Neuronal stem cell (in vitro differentiated cells): ENCODE measurements at regions not wholly inside any gene's neighbourhood (a gene's known extent, or its start where the extent isn't known, plus 50 kb on each side); places are given as distances from the start of the nearest gene placed in this dataset.

ENCODE experiments used
- DNase-seq: peaks from one replicate; pipeline ENCODE4 v3.0.0-alpha.2; 2013; ENCODE audit warnings: low spot score
- H2AFZ ChIP-seq: one replicate; pipeline ENCODE4 v1.6.1; 2013; ENCODE audit warnings: mild to moderate bottlenecking, low read length, inconsistent platforms
- H2AK5ac ChIP-seq: 2 replicates; pipeline ENCODE4 v1.6.1; 2013; ENCODE audit warnings: low read depth, mild to moderate bottlenecking, inconsistent platforms, low read length, moderate library complexity, mixed read lengths
- H2BK120ac ChIP-seq: 2 replicates; pipeline ENCODE4 v1.6.1; 2013; ENCODE audit warnings: low read depth, mild to moderate bottlenecking, inconsistent platforms, low read length, moderate library complexity, mixed read lengths
- H2BK12ac ChIP-seq: one replicate; pipeline ENCODE4 v1.6.1; 2013; ENCODE audit warnings: low read length, inconsistent platforms
- H2BK15ac ChIP-seq: 2 replicates; pipeline ENCODE4 v1.6.1; 2013; ENCODE audit warnings: mild to moderate bottlenecking, low read length, inconsistent platforms, mixed read lengths
- H2BK5ac ChIP-seq: one replicate; pipeline ENCODE4 v1.6.1; 2013; ENCODE audit warnings: inconsistent platforms, mild to moderate bottlenecking, low read length, moderate library complexity
- H3K14ac ChIP-seq: one replicate; pipeline ENCODE4 v1.6.1; 2013; ENCODE audit warnings: low read length, inconsistent platforms
- H3K18ac ChIP-seq: 2 replicates; pipeline ENCODE4 v1.6.1; 2013; ENCODE audit warnings: low read length, inconsistent platforms
- H3K23ac ChIP-seq: 2 replicates; pipeline ENCODE4 v1.6.1; 2013; ENCODE audit warnings: low read depth, mild to moderate bottlenecking, mixed read lengths, low read length, inconsistent platforms; ENCODE audit not compliant: poor library complexity
- H3K27ac ChIP-seq: replicated peaks from 3 replicates; pipeline ENCODE4 v1.5.1; 2013; ENCODE audit warnings: low read length, inconsistent platforms
- H3K27me3 ChIP-seq, 3 experiments: 2 replicates each; pipeline ENCODE4 v1.6.1; 2013; ENCODE audit warnings: low read length in 3 of 3, mild to moderate bottlenecking in 2 of 3, inconsistent platforms in 1 of 3, low read depth in 1 of 3, mixed read lengths in 1 of 3, moderate library complexity in 1 of 3; ENCODE audit not compliant: control insufficient read depth in 3 of 3, insufficient read depth in 3 of 3
- H3K36me3 ChIP-seq, 2 donors: replicated peaks in 1 of 2; 2 replicates each; pipeline ENCODE4 v1.6.1; 2013; ENCODE audit warnings: low read length in 2 of 2; ENCODE audit not compliant: control insufficient read depth in 2 of 2, insufficient read depth in 2 of 2
- H3K4ac ChIP-seq: 2 replicates; pipeline ENCODE4 v1.6.1; 2013; ENCODE audit warnings: inconsistent platforms, mild to moderate bottlenecking, low read length, moderate library complexity
- H3K4me1 ChIP-seq, 2 donors: 1 replicate in 1 of 2; 2 replicates in 1 of 2; pipeline ENCODE4 v1.6.1; 2013; ENCODE audit warnings: low read length in 2 of 2, low read depth in 1 of 2; ENCODE audit not compliant: control insufficient read depth in 2 of 2, insufficient read depth in 1 of 2
- H3K4me2 ChIP-seq: one replicate; pipeline ENCODE4 v1.6.1; 2013; ENCODE audit warnings: mild to moderate bottlenecking, low read length, inconsistent platforms; ENCODE audit not compliant: insufficient read depth, poor library complexity, severe bottlenecking
- H3K4me3 ChIP-seq, 2 donors: 2 replicates each; pipeline ENCODE4 v1.5.1; 2013; ENCODE audit warnings: low read length in 2 of 2, mild to moderate bottlenecking in 2 of 2, inconsistent platforms in 1 of 2, moderate library complexity in 1 of 2
- H3K79me1 ChIP-seq: one replicate; pipeline ENCODE4 v1.6.1; 2013; ENCODE audit warnings: low read depth, mild to moderate bottlenecking, inconsistent platforms, low read length, moderate library complexity
- H3K9ac ChIP-seq: one replicate; pipeline ENCODE4 v1.6.1; 2013; ENCODE audit warnings: mild to moderate bottlenecking, low read depth, low read length, inconsistent platforms; ENCODE audit not compliant: poor library complexity
- H3K9me3 ChIP-seq, 2 donors: replicated peaks in 1 of 2; 2 replicates each; pipeline versions ENCODE3 to v1.6.1; 2013; ENCODE audit warnings: low read length in 2 of 2, mild to moderate bottlenecking in 2 of 2, inconsistent platforms in 1 of 2, low read depth in 1 of 2, mixed read lengths in 1 of 2, moderate library complexity in 1 of 2; ENCODE audit not compliant: control insufficient read depth in 2 of 2, insufficient read depth in 1 of 2
- H4K8ac ChIP-seq: one replicate; pipeline ENCODE4 v1.6.1; 2013; ENCODE audit warnings: low read depth, mild to moderate bottlenecking, inconsistent platforms, low read length, moderate library complexity
- H4K91ac ChIP-seq: one replicate; pipeline ENCODE4 v1.6.1; 2013; ENCODE audit warnings: low read length, low read depth, mild to moderate bottlenecking, inconsistent platforms; ENCODE audit not compliant: poor library complexity
- WGBS, 2 donors: extraction: QIAGEN DNeasy Blood & Tissue Kit; methylation state at CpG; one replicate each; pipeline ENCODE4 v1.1.7; 2013; ENCODE audit warnings: missing lambda C conversion rate in 2 of 2, mixed read lengths in 1 of 2; ENCODE audit not compliant: insufficient read length in 2 of 2, insufficient replicate concordance in 1 of 2; ENCODE audit errors: extremely low coverage in 2 of 2; 5-methylcytosine and 5-hydroxymethylcytosine counted together

DNA sequence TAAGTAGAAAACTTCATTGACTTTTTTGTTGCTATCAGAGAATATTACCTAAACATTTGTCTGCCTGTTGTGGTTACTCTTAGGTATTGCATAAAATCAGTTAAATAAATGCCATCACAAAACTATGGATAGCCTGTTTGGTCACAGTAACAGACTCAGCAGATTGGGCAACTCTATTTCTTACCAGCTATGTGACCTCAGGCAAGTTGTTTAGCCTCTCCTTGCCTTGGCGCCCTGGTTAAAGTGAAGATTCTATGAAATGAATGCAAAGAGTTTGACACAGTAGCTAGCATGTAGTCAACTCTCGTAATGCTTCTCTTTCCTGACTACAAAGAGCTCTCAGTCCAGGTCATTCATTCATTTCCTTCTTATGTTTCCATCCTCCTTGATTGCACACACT lies 82.5 kb upstream of the ID4 start:
- Histone ChIP-seq H3K36me3 (no peaks in the 10 kb centered on the region), H3K4me1 (peaks cover 2% of the 10 kb centered on the region in 2 donors), H2BK5ac (no peak overlapping the region), H3K18ac (no peak overlapping the region), H3K9me3 (no peaks in the 10 kb centered on the region), H2BK15ac (no peak overlapping the region), H2BK120ac (no peak overlapping the region), H3K9ac (no peak overlapping the region), H3K4ac (no peak overlapping the region), H3K79me1 (no peaks in the 10 kb centered on the region), H3K4me3 (no peak overlapping the region), H4K8ac (no peak overlapping the region), H2BK12ac (no peak overlapping the region), H3K14ac (no peak overlapping the region), H4K91ac (no peak overlapping the region), H2AK5ac (no peak overlapping the region), H3K23ac (no peak overlapping the region), H2AFZ (no peak overlapping the region), H3K27me3 (peaks cover 0 to 3% (median 0%) of the 10 kb centered on the region in 3 experiments), H3K4me2 (no peak overlapping the region), H3K27ac (no peak overlapping the region)
- no peak for DNase-seq
- no CpG with 5 or more reads among the region's 2 CpGs for WGBS, 2 donors

GRCh38 chr6:19755181-19755580 lies 82.0 kb upstream of the ID4 start:
- Histone ChIP-seq H3K4me2 (no peak overlapping the region), H2BK5ac (no peak overlapping the region), H3K18ac (no peak overlapping the region), H3K14ac (no peak overlapping the region), H4K8ac (no peak overlapping the region), H3K23ac (no peak overlapping the region), H3K9me3 (no peaks in the 10 kb centered on the region), H3K27me3 (peaks cover 0 to 3% (median 0%) of the 10 kb centered on the region in 3 experiments), H3K4me1 (peaks cover 2% of the 10 kb centered on the region in 2 donors), H4K91ac (no peak overlapping the region), H2AK5ac (no peak overlapping the region), H3K4ac (no peak overlapping the region), H3K9ac (no peak overlapping the region), H3K4me3 (no peak overlapping the region), H2BK120ac (no peak overlapping the region), H2BK15ac (no peak overlapping the region), H2AFZ (no peak overlapping the region), H3K27ac (no peak overlapping the region), H2BK12ac (no peak overlapping the region), H3K79me1 (no peaks in the 10 kb centered on the region), H3K36me3 (no peaks in the 10 kb centered on the region)
- WGBS, 2 donors: no CpG with 5 or more reads among the region's 1 CpG
- no peak for DNase-seq

DNA sequence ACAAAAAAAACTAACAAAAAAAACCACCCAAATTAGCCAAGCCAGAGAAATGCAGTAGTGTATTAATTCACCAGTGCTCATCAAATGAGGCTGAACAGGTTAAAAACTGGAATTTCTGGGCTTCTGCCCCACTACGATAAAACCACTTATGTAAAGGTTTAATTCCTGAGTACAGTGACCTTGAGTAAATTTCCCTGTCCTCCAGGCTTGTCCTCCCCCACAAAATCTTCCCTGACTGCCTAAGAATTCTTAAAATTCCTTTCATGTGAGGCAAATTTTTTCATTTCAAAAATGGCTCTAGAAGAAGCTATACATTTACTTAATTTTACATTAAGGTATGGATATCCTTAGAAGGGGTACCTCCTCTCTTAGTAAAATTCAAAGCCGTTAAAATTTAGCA lies 80.1 kb upstream of the ID4 start:
- Histone ChIP-seq H3K36me3 (no peaks in the 10 kb centered on the region), H3K27ac (no peak overlapping the region), H3K4me3 (no peak overlapping the region), H3K9me3 (no peaks in the 10 kb centered on the region), H3K9ac (no peak overlapping the region), H2BK15ac (no peak overlapping the region), H2AK5ac (no peak overlapping the region), H3K18ac (no peak overlapping the region), H3K4ac (no peak overlapping the region), H2BK5ac (no peak overlapping the region), H2BK12ac (no peak overlapping the region), H3K79me1 (no peaks in the 10 kb centered on the region), H3K23ac (no peak overlapping the region), H3K14ac (no peak overlapping the region), H2BK120ac (no peak overlapping the region), H4K91ac (no peak overlapping the region), H3K4me1 (peaks cover 2 to 4% of the 10 kb centered on the region in 2 donors), H4K8ac (no peak overlapping the region), H3K27me3 (no peaks in the 10 kb centered on the region), H3K4me2 (no peak overlapping the region), H2AFZ (no peak overlapping the region)
- no CpG with 5 or more reads among the region's 2 CpGs for WGBS, 2 donors
- DNase-seq: no peak

DNA sequence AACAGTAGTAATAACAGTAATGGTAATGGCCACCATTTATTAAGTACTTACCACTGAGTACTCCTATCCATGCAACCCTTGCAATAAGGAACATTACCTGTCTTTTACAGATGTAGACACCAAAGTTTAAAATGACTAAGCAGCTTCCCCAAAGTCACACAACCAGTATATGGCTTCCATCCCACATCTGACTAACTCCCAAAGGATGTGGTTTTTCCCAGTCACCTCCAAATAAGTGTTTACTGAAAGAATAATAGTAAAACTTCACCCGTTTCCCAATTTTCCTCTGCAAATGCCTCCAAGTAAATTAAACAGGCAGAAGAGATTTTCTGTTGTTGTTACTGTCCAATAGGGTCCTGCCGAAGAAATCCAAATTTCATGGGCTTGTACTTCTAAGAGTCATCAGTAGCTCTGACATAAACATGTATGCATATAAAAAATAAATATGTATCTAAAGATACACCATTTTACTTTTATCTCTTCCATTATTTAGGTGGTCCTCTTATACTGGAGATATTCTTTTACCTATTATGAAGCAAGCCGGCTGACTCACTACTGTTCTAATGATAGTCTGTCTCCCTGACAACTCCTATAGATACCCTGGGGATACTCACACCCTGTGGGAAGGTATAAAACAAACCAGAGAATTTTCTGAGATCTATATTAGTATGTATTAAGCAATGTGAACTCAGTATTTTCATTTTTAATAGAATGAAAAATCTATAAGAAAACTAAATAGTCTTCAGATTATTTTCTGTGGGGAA lies 77.9 kb upstream of the ID4 start:
- Histone ChIP-seq H2BK5ac (no peak overlapping the region), H3K4me3 (no peak overlapping the region), H3K4ac (no peak overlapping the region), H4K8ac (no peak overlapping the region), H3K27me3 (no peaks in the 10 kb centered on the region), H3K18ac (no peak overlapping the region), H3K4me1 (peaks cover 0 to 4% of the 10 kb centered on the region in 2 donors), H3K14ac (no peak overlapping the region), H3K79me1 (no peaks in the 10 kb centered on the region), H3K9ac (no peak overlapping the region), H3K27ac (no peak overlapping the region), H2BK12ac (no peak overlapping the region), H3K4me2 (no peak overlapping the region), H2AFZ (no peak overlapping the region), H3K23ac (no peak overlapping the region), H2BK120ac (no peak overlapping the region), H2BK15ac (no peak overlapping the region), H3K9me3 (no peaks in the 10 kb centered on the region), H2AK5ac (no peak overlapping the region), H4K91ac (no peak overlapping the region), H3K36me3 (no peaks in the 10 kb centered on the region)
- DNase-seq: no peak
- no CpG with 5 or more reads among the region's 3 CpGs for WGBS, 2 donors
